ENCODE measurements at regions not wholly inside any gene's neighbourhood (a gene's known extent, or its start where the extent isn't known, plus 50 kb on each side); places are given as distances from the start of the nearest gene placed in this dataset.

DNA sequence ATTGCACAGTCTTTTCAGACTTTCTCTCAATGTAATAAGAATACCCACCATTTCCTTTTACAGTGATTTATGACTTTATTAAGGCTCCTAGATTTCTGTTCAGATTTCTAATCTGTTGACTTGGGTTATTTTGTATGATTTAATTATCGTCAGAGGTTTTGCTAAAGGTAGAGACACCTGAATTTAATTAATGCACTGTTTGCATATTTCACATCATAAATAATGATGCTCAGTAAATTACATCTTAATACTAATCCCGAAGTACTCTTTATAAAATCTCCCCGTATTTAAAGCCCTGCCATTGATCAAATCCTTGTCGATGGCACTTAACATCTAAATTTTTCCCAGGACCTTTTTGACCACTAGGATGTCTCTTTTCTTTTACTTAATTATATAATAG, 399.9 kb downstream of the MEIS1 start:
- BruUV-seq (replicated peaks), result no TSS peak
- H3K9me3 ChIP-seq (replicated peaks; ENCODE audit: control insufficient read depth, insufficient read depth, low read length), result no peaks in the 10 kb centered on the region
- RAD21 ChIA-PET (ENCODE audit: unreplicated experiment), result no interaction called here
- TF ChIP-seq BRCA1 (IDR thresholded peaks at IDR 0.05; ENCODE audit: low read depth, low read length), result no peak
- CTCF ChIA-PET, result interaction anchor here (0.6 kb wide), 1 partner anchor 8 kb away, joined by 3 read pairs; no protein-coding TSS in a partner anchor
- no peaks in the 10 kb centered on the region for H3K27me3 ChIP-seq (replicated peaks in 1 of 2; ENCODE audit: control insufficient read depth in 2 of 2, insufficient read depth in 2 of 2, low read length in 1 of 2)
- H3K4me3 ChIP-seq, result no peak overlapping the region
- POLR2A ChIA-PET, result no interaction called here
- H4K20me1 ChIP-seq (ENCODE audit: control insufficient read depth, insufficient read depth), result no peaks in the 10 kb centered on the region
- intact Hi-C loops (cut with micrococcal nuclease; ENCODE audit: unreplicated experiment) (no loop called here), in situ Hi-C loops (cut with MboI) (no loop called here)
- no peak overlapping the region for H3K4me2 ChIP-seq (ENCODE audit: control insufficient read depth, insufficient read depth)
- H3K4me1 ChIP-seq (ENCODE audit: control insufficient read depth, insufficient read depth, low read length), result no peaks in the 10 kb centered on the region
- SMC1A ChIA-PET (ENCODE audit: uncharacterized antibody, unreplicated experiment), result interaction anchor here (2.8 kb wide), 1 partner anchor 9 kb away, joined by 10 read pairs; no protein-coding TSS in a partner anchor
- H3K27ac ChIP-seq (ENCODE audit: control insufficient read depth, insufficient read depth), result no peak overlapping the region
- no peak overlapping the region for H2AFZ ChIP-seq (ENCODE audit: control insufficient read depth, low read depth, low read length)
- WGBS (ENCODE audit: insufficient coverage, insufficient replicate concordance, low lambda C conversion rate, missing lambda C conversion rate), result 16% methylated on average over 4 of the region's 4 CpGs
- no peak for FAIRE-seq
- H3K79me2 ChIP-seq (ENCODE audit: control insufficient read depth, insufficient read depth, low read length), result no peaks in the 10 kb centered on the region
- no peak for DNase-seq (ENCODE audit: low read depth, low spot score)
- H3K9ac ChIP-seq (ENCODE audit: control insufficient read depth, insufficient read depth, low read length), result no peak overlapping the region
- no peaks in the 10 kb centered on the region for H3K36me3 ChIP-seq (ENCODE audit: control insufficient read depth in 2 of 2, insufficient read depth in 2 of 2, low read length in 1 of 2)
- ATAC-seq, result no peak

DNA sequence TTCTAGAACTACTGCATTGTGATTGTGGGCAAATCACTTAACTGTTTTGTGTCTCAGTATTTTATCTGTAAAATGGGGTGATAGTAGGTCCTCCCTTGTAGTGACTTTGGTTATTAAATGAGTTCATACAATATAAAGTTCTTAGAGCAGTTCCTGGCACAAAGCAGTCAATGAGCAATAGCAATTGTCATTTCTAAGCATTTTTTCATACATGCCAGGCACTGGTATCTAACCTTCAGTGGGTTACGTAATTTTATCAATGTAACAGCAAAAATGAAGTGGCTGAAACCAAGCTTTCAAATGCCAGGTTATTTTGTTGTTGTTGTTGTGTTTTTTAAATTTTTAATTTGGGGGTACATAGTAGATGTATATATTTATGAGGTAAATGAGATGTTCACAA, 401.9 kb downstream of the MEIS1 start:
- Histone ChIP-seq H3K4me1 (ENCODE audit: control insufficient read depth, insufficient read depth, low read length) (no peaks in the 10 kb centered on the region), H3K9ac (ENCODE audit: control insufficient read depth, insufficient read depth, low read length) (no peak overlapping the region), H2AFZ (ENCODE audit: control insufficient read depth, low read depth, low read length) (no peak overlapping the region), H3K4me2 (ENCODE audit: control insufficient read depth, insufficient read depth) (no peak overlapping the region), H3K79me2 (ENCODE audit: control insufficient read depth, insufficient read depth, low read length) (no peaks in the 10 kb centered on the region), H3K27ac (ENCODE audit: control insufficient read depth, insufficient read depth) (no peak overlapping the region), H3K27me3 (replicated peaks in 1 of 2; ENCODE audit: control insufficient read depth in 2 of 2, insufficient read depth in 2 of 2, low read length in 1 of 2) (no peaks in the 10 kb centered on the region), H3K4me3 (no peak overlapping the region), H3K36me3 (ENCODE audit: control insufficient read depth in 2 of 2, insufficient read depth in 2 of 2, low read length in 1 of 2) (no peaks in the 10 kb centered on the region), H3K9me3 (replicated peaks; ENCODE audit: control insufficient read depth, insufficient read depth, low read length) (no peaks in the 10 kb centered on the region), H4K20me1 (ENCODE audit: control insufficient read depth, insufficient read depth) (no peaks in the 10 kb centered on the region)
- ATAC-seq (no peak), FAIRE-seq (no peak), DNase-seq (ENCODE audit: low read depth, low spot score) (no peak)
- in situ Hi-C loops (cut with MboI) (no loop called here), intact Hi-C loops (cut with micrococcal nuclease; ENCODE audit: unreplicated experiment) (no loop called here)
- RAD21 ChIA-PET (ENCODE audit: unreplicated experiment), result no interaction called here
- POLR2A ChIA-PET, result no interaction called here
- no peak for TF ChIP-seq RB1 (IDR thresholded peaks at IDR 0.05; ENCODE audit: borderline replicate concordance)
- TF ChIP-seq PAX5 (IDR thresholded peaks at IDR 0.05; ENCODE audit: borderline replicate concordance, low read depth, low read length), result no peak
- TF ChIP-seq CUX1 (IDR thresholded peaks at IDR 0.05; ENCODE audit: insufficient replicate concordance, low read depth, low read length), result no peak
- TF ChIP-seq MTA3 (IDR thresholded peaks at IDR 0.05; ENCODE audit: borderline replicate concordance, low read length), result no peak
- TF ChIP-seq ZNF217 (IDR thresholded peaks at IDR 0.05), result no peak
- TF ChIP-seq, protein P1, sequence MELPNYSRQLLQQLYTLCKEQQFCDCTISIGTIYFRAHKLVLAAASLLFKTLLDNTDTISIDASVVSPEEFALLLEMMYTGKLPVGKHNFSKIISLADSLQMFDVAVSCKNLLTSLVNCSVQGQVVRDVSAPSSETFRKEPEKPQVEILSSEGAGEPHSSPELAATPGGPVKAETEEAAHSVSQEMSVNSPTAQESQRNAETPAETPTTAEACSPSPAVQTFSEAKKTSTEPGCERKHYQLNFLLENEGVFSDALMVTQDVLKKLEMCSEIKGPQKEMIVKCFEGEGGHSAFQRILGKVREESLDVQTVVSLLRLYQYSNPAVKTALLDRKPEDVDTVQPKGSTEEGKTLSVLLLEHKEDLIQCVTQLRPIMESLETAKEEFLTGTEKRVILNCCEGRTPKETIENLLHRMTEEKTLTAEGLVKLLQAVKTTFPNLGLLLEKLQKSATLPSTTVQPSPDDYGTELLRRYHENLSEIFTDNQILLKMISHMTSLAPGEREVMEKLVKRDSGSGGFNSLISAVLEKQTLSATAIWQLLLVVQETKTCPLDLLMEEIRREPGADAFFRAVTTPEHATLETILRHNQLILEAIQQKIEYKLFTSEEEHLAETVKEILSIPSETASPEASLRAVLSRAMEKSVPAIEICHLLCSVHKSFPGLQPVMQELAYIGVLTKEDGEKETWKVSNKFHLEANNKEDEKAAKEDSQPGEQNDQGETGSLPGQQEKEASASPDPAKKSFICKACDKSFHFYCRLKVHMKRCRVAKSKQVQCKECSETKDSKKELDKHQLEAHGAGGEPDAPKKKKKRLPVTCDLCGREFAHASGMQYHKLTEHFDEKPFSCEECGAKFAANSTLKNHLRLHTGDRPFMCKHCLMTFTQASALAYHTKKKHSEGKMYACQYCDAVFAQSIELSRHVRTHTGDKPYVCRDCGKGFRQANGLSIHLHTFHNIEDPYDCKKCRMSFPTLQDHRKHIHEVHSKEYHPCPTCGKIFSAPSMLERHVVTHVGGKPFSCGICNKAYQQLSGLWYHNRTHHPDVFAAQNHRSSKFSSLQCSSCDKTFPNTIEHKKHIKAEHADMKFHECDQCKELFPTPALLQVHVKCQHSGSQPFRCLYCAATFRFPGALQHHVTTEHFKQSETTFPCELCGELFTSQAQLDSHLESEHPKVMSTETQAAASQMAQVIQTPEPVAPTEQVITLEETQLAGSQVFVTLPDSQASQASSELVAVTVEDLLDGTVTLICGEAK (IDR thresholded peaks at IDR 0.05; ENCODE audit: borderline replicate concordance), result no peak
- SMC1A ChIA-PET (ENCODE audit: uncharacterized antibody, unreplicated experiment), result no interaction called here
- 74% methylated on average over 1 of the region's 1 CpG for WGBS (ENCODE audit: insufficient coverage, insufficient replicate concordance, low lambda C conversion rate, missing lambda C conversion rate)
- CTCF ChIA-PET, result no interaction called here
- BruUV-seq (replicated peaks), result no TSS peak

Measured in GM12878 (cell line).